CD14-positive monocyte (primary cell): ENCODE measurements at regions not wholly inside any gene's neighbourhood (a gene's known extent, or its start where the extent isn't known, plus 50 kb on each side); places are given as distances from the start of the nearest gene placed in this dataset.

ENCODE experiments used
- DNase-seq, 3 donors: peaks; one replicate each; pipeline ENCODE4 v3.0.0-alpha.2; 2011 to 2022
- H2AFZ ChIP-seq: 2 replicates; pipeline ENCODE4 v1.6.0; 2012; ENCODE audit warnings: mild to moderate bottlenecking, low read depth, low read length, inconsistent platforms; ENCODE audit not compliant: insufficient read depth, poor library complexity, severe bottlenecking
- H3K27ac ChIP-seq, 2 donors: 1 replicate in 1 of 2; 2 replicates in 1 of 2; pipeline ENCODE4 v1.5.1; 2012 to 2013; ENCODE audit warnings: low read length in 2 of 2, control low read depth in 1 of 2, inconsistent platforms in 1 of 2, low read depth in 1 of 2, mild to moderate bottlenecking in 1 of 2
- H3K27me3 ChIP-seq, 2 donors: one replicate each; pipeline versions ENCODE4 v1.6.0 to v1.6.1; 2011 to 2013; ENCODE audit warnings: low read length in 2 of 2; ENCODE audit not compliant: control insufficient read depth in 2 of 2, insufficient read depth in 2 of 2
- H3K36me3 ChIP-seq, 2 donors: replicated peaks in 1 of 2; 1 replicate in 1 of 2; 2 replicates in 1 of 2; pipeline versions ENCODE4 v1.5.1 to v1.6.1; 2012 to 2013; ENCODE audit warnings: low read length in 2 of 2, control low read depth in 1 of 2, inconsistent platforms in 1 of 2, mild to moderate bottlenecking in 1 of 2; ENCODE audit not compliant: insufficient read depth in 2 of 2, control insufficient read depth in 1 of 2
- H3K4me1 ChIP-seq, 2 donors: 1 replicate in 1 of 2; 2 replicates in 1 of 2; pipeline versions ENCODE4 v1.5.1 to v1.6.1; 2012 to 2013; ENCODE audit warnings: low read length in 2 of 2, control low read depth in 1 of 2, inconsistent platforms in 1 of 2, mild to moderate bottlenecking in 1 of 2, moderate library complexity in 1 of 2; ENCODE audit not compliant: insufficient read depth in 2 of 2, control insufficient read depth in 1 of 2
- H3K4me2 ChIP-seq: replicated peaks from 2 replicates; pipeline ENCODE3; 2012; ENCODE audit warnings: low read length, moderate library complexity, mild to moderate bottlenecking; ENCODE audit not compliant: poor library complexity, severe bottlenecking; ENCODE audit errors: extremely low read depth
- H3K4me3 ChIP-seq, 3 experiments: fragments of 200-600 bp in 1 of 3; sonication (generic) in 1 of 3; replicated peaks in 1 of 3; 1 replicate in 2 of 3; 2 replicates in 1 of 3; pipeline ENCODE4 v1.5.1; 2011 to 2013; ENCODE audit warnings: low read length in 3 of 3, mild to moderate bottlenecking in 3 of 3, control low read depth in 2 of 3, low read depth in 2 of 3, inconsistent platforms in 1 of 3, moderate library complexity in 1 of 3
- H3K79me2 ChIP-seq: 2 replicates; pipeline ENCODE4 v1.6.0; 2012; ENCODE audit warnings: mild to moderate bottlenecking, control low read depth, inconsistent platforms, low read length, moderate library complexity; ENCODE audit not compliant: insufficient read depth
- H3K9ac ChIP-seq: 2 replicates; pipeline ENCODE4 v1.6.0; 2017; ENCODE audit warnings: low read length, mild to moderate bottlenecking; ENCODE audit not compliant: insufficient read depth, poor library complexity, severe bottlenecking
- H3K9me3 ChIP-seq, 2 donors: replicated peaks in 1 of 2; 1 replicate in 1 of 2; 2 replicates in 1 of 2; pipeline versions ENCODE4 v1.5.1 to v1.6.1; 2012 to 2013; ENCODE audit warnings: low read length in 2 of 2, control low read depth in 1 of 2; ENCODE audit not compliant: control insufficient read depth in 1 of 2, insufficient read depth in 1 of 2
- H4K20me1 ChIP-seq: 2 replicates; pipeline ENCODE4 v1.6.0; 2012; ENCODE audit warnings: mild to moderate bottlenecking, low read length, control low read depth, moderate library complexity; ENCODE audit not compliant: insufficient read depth
- H3K27ac Mint-ChIP-seq, 7 donors: one replicate each; pipeline ENCODE4 v1.8.0; 2020; ENCODE audit warnings: mild to moderate bottlenecking in 7 of 7, mixed read lengths in 7 of 7, moderate library complexity in 6 of 7, inconsistent platforms in 2 of 7
- H3K27me3 Mint-ChIP-seq, 3 donors: one replicate each; pipeline ENCODE4 v1.8.0; 2021 to 2022; ENCODE audit warnings: low read depth in 3 of 3, mild to moderate bottlenecking in 3 of 3, mixed read lengths in 3 of 3, moderate library complexity in 3 of 3, inconsistent platforms in 1 of 3
- H3K36me3 Mint-ChIP-seq, 2 donors: one replicate each; pipeline ENCODE4 v1.8.0; 2020; ENCODE audit warnings: mixed read lengths in 2 of 2, inconsistent platforms in 1 of 2, mild to moderate bottlenecking in 1 of 2
- H3K4me1 Mint-ChIP-seq: one replicate; pipeline ENCODE4 v1.8.0; 2020; ENCODE audit warnings: mild to moderate bottlenecking, mixed read lengths
- H3K4me3 Mint-ChIP-seq, 2 donors: one replicate each; pipeline ENCODE4 v1.8.0; 2020; ENCODE audit warnings: mild to moderate bottlenecking in 2 of 2, mixed read lengths in 2 of 2, moderate library complexity in 1 of 2
- H3K9me3 Mint-ChIP-seq, 7 donors: one replicate each; pipeline ENCODE4 v1.8.0; 2020 to 2022; ENCODE audit warnings: mixed read lengths in 7 of 7, mild to moderate bottlenecking in 6 of 7, moderate library complexity in 6 of 7, inconsistent platforms in 2 of 7
- CTCF ChIP-seq: fragments of 200-600 bp; IDR thresholded peaks from one replicate; pipeline ENCODE4 v1.8.0; 2022; ENCODE audit warnings: antibody characterized with exemption, mild to moderate bottlenecking
- WGBS: methylation state at CpG from one replicate; pipeline ENCODE4 v1.1.5; 2013; ENCODE audit warnings: missing lambda C conversion rate; ENCODE audit not compliant: insufficient coverage; 5-methylcytosine and 5-hydroxymethylcytosine counted together
- intact Hi-C, 2 donors: fragments of 100-400 bp; cut with micrococcal nuclease; formaldehyde crosslinking; loops; one replicate each; pipeline versions ENCODE4 v1.15.0 to v1.15.1; 2023

GRCh38 chr16:59053911-59054310 lies 319.8 kb upstream of the GOT2 start:
- no peak for DNase-seq
- H3K27ac ChIP-seq: no peak overlapping the region
- H3K4me2 ChIP-seq: no peak overlapping the region
- H3K9me3 ChIP-seq: no peaks in the 10 kb centered on the region
- intact Hi-C loops: no loop called here
- peaks cover 9% of the 10 kb centered on the region for H3K4me1 Mint-ChIP-seq
- no peaks in the 10 kb centered on the region for H3K36me3 ChIP-seq
- no peak for TF ChIP-seq CTCF
- no peaks in the 10 kb centered on the region for H3K27me3 ChIP-seq
- H3K4me1 ChIP-seq: peaks cover 10 to 13% of the 10 kb centered on the region in 2 donors
- no peaks in the 10 kb centered on the region for H3K36me3 Mint-ChIP-seq
- no peaks in the 10 kb centered on the region for H3K79me2 ChIP-seq
- peaks cover 0 to 5% (median 2%) of the 10 kb centered on the region in 7 donors for H3K9me3 Mint-ChIP-seq
- no peaks in the 10 kb centered on the region for H4K20me1 ChIP-seq
- WGBS: 100% methylated on average over 1 of the region's 3 CpGs
- no peak overlapping the region for H3K27ac Mint-ChIP-seq
- no peak overlapping the region for H3K4me3 ChIP-seq
- no peak overlapping the region for H2AFZ ChIP-seq
- no peak overlapping the region for H3K9ac ChIP-seq
- no peaks in the 10 kb centered on the region for H3K27me3 Mint-ChIP-seq
- no peak overlapping the region for H3K4me3 Mint-ChIP-seq

- no peak overlapping the region for H3K27ac Mint-ChIP-seq
- H3K36me3 ChIP-seq: no peaks in the 10 kb centered on the region
- WGBS: 93% methylated on average over 5 of the region's 5 CpGs
Observed at GRCh38 chr16:59052231-59052630, 318.1 kb upstream of the GOT2 start.

More at GRCh38 chr16:59052231-59052630, 318.1 kb upstream of the GOT2 start:
- Histone ChIP-seq H2AFZ (no peak overlapping the region), H3K4me3 (no peak overlapping the region), H3K9me3 (no peaks in the 10 kb centered on the region), H3K4me2 (no peak overlapping the region), H3K79me2 (no peaks in the 10 kb centered on the region), H3K4me1 (peaks cover 0 to 3% of the 10 kb centered on the region in 2 donors), H4K20me1 (no peaks in the 10 kb centered on the region), H3K27me3 (no peaks in the 10 kb centered on the region), H3K9ac (no peak overlapping the region), H3K27ac (no peak overlapping the region)
- intact Hi-C loops: no loop called here
- peaks cover 4% of the 10 kb centered on the region for H3K4me1 Mint-ChIP-seq
- peaks cover 0 to 5% (median 0%) of the 10 kb centered on the region in 7 donors for H3K9me3 Mint-ChIP-seq
- no peaks in the 10 kb centered on the region for H3K36me3 Mint-ChIP-seq
- no peaks in the 10 kb centered on the region for H3K27me3 Mint-ChIP-seq
- DNase-seq: no peak
- no peak overlapping the region for H3K4me3 Mint-ChIP-seq
- TF ChIP-seq CTCF: no peak
